ENCODE measurements at regions not wholly inside any gene's neighbourhood (a gene's known extent, or its start where the extent isn't known, plus 50 kb on each side); places are given as distances from the start of the nearest gene placed in this dataset.

- H3K9me3 Mint-ChIP-seq: no peaks in the 10 kb centered on the region
- peaks cover 78% of the 10 kb centered on the region for H3K27me3 ChIP-seq (ENCODE audit: control insufficient read depth, insufficient read depth, low read length, poor library complexity, severe bottlenecking)
- no peaks in the 10 kb centered on the region for H3K36me3 ChIP-seq (ENCODE audit: control insufficient read depth, insufficient read depth, low read length)
- H3K27me3 Mint-ChIP-seq (ENCODE audit: insufficient read depth): peaks cover 86% of the 10 kb centered on the region
- H3K4me1 ChIP-seq (ENCODE audit: control insufficient read depth, insufficient read depth, low read length): no peaks in the 10 kb centered on the region
- no peak for TF ChIP-seq CTCF (conservative IDR thresholded peaks at IDR 0.05)
- H3K27ac ChIP-seq (ENCODE audit: low read depth, low read length): peak overlapping the region; percentile 79
- H3K4me3 Mint-ChIP-seq: no peak overlapping the region
- H3K4me1 Mint-ChIP-seq: peaks cover 34% of the 10 kb centered on the region
- peaks cover 7% of the 10 kb centered on the region for H3K9me3 ChIP-seq (ENCODE audit: control insufficient read depth, low read length)
- no peak overlapping the region for H3K4me3 ChIP-seq (ENCODE audit: low read length)
- no peaks in the 10 kb centered on the region for H3K36me3 Mint-ChIP-seq (ENCODE audit: low read depth)
- DNase-seq: peak; percentile 85
- no peak overlapping the region for H3K27ac Mint-ChIP-seq
- no peak overlapping the region for H3K9ac ChIP-seq (ENCODE audit: extremely low read depth, low read length, poor library complexity, severe bottlenecking)
- 56 to 70% methylated on average over 3 to 5 of the region's 5 CpGs for WGBS, 2 experiments (ENCODE audit: insufficient coverage in 1 of 2, insufficient read length in 1 of 2)
These were observed 286.6 kb downstream of the SOX9 start for GRCh38 chr17:72407336-72407909.

- no peak overlapping the region for H3K27ac Mint-ChIP-seq
- Histone ChIP-seq H3K27me3 (ENCODE audit: control insufficient read depth, insufficient read depth, low read length, poor library complexity, severe bottlenecking) (peaks cover 78% of the 10 kb centered on the region), H3K9ac (ENCODE audit: extremely low read depth, low read length, poor library complexity, severe bottlenecking) (no peak overlapping the region), H3K27ac (ENCODE audit: low read depth, low read length) (peak overlapping the region; percentile 79), H3K4me3 (ENCODE audit: low read length) (no peak overlapping the region), H3K36me3 (ENCODE audit: control insufficient read depth, insufficient read depth, low read length) (no peaks in the 10 kb centered on the region), H3K9me3 (ENCODE audit: control insufficient read depth, low read length) (peaks cover 7% of the 10 kb centered on the region), H3K4me1 (ENCODE audit: control insufficient read depth, insufficient read depth, low read length) (no peaks in the 10 kb centered on the region)
- H3K4me1 Mint-ChIP-seq: peaks cover 32% of the 10 kb centered on the region
- H3K36me3 Mint-ChIP-seq (ENCODE audit: low read depth): no peaks in the 10 kb centered on the region
- no peaks in the 10 kb centered on the region for H3K9me3 Mint-ChIP-seq
- no peak for TF ChIP-seq CTCF (conservative IDR thresholded peaks at IDR 0.05)
- no peak for DNase-seq
- WGBS, 2 experiments (ENCODE audit: insufficient coverage in 1 of 2, insufficient read length in 1 of 2): 93 to 97% methylated on average over 3 to 4 of the region's 4 CpGs
- no peak overlapping the region for H3K4me3 Mint-ChIP-seq
- peaks cover 86% of the 10 kb centered on the region for H3K27me3 Mint-ChIP-seq (ENCODE audit: insufficient read depth)
These were observed 287.1 kb downstream of the SOX9 start for GRCh38 chr17:72407931-72408330.

- 93% methylated on average over 4 to 5 of the region's 5 CpGs for WGBS, 2 experiments (ENCODE audit: insufficient coverage in 1 of 2, insufficient read length in 1 of 2)
- H3K36me3 ChIP-seq (ENCODE audit: control insufficient read depth, insufficient read depth, low read length): no peaks in the 10 kb centered on the region
- no peak overlapping the region for H3K27ac ChIP-seq (ENCODE audit: low read depth, low read length)
- no peak overlapping the region for H3K9ac ChIP-seq (ENCODE audit: extremely low read depth, low read length, poor library complexity, severe bottlenecking)
- Mint-ChIP-seq H3K9me3 (no peaks in the 10 kb centered on the region), H3K27ac (no peak overlapping the region), H3K27me3 (ENCODE audit: insufficient read depth) (peaks cover 86% of the 10 kb centered on the region), H3K4me3 (no peak overlapping the region), H3K36me3 (ENCODE audit: low read depth) (no peaks in the 10 kb centered on the region), H3K4me1 (peaks cover 25% of the 10 kb centered on the region)
- no peaks in the 10 kb centered on the region for H3K4me1 ChIP-seq (ENCODE audit: control insufficient read depth, insufficient read depth, low read length)
- peaks cover 7% of the 10 kb centered on the region for H3K9me3 ChIP-seq (ENCODE audit: control insufficient read depth, low read length)
- H3K27me3 ChIP-seq (ENCODE audit: control insufficient read depth, insufficient read depth, low read length, poor library complexity, severe bottlenecking): peaks cover 78% of the 10 kb centered on the region
- no peak for DNase-seq
- H3K4me3 ChIP-seq (ENCODE audit: low read length): no peak overlapping the region
- no peak for TF ChIP-seq CTCF (conservative IDR thresholded peaks at IDR 0.05)
These were observed 287.8 kb downstream of the SOX9 start for GRCh38 chr17:72408641-72409040.

Data from endodermal cell (in vitro differentiated cells).